CD4-positive, alpha-beta memory T cell (primary cell): ENCODE measurements at regions not wholly inside any gene's neighbourhood (a gene's known extent, or its start where the extent isn't known, plus 50 kb on each side); places are given as distances from the start of the nearest gene placed in this dataset.

Source experiments
- CTCF ChIA-PET: fragments of 350-600 bp; sonication (Branson Sonifier 250); formaldehyde crosslinking; loops from one replicate; lab custom pipeline; 2021; ENCODE audit warnings: inconsistent platforms; ENCODE audit not compliant: partially characterized antibody; lab: Charles Lee
- POLR2A ChIA-PET: fragments of 350-600 bp; sonication (Branson Sonifier 250); formaldehyde crosslinking; loops from one replicate; lab custom pipeline; 2021; ENCODE audit not compliant: partially characterized antibody; lab: Charles Lee
- DNase-seq, 5 donors: peaks; one replicate each; pipeline versions ENCODE4 v3.0.0 to v3.0.0-alpha.2; 2020 to 2022; ENCODE audit warnings: mixed read lengths in 1 of 5
- H3K27ac ChIP-seq: one replicate; pipeline ENCODE4 v1.7.0; 2013; ENCODE audit warnings: low read depth, low read length
- H3K27me3 ChIP-seq: 2 replicates; pipeline ENCODE4 v1.7.0; 2013; ENCODE audit warnings: mild to moderate bottlenecking, low read length, moderate library complexity; ENCODE audit not compliant: insufficient read depth
- H3K36me3 ChIP-seq: 2 replicates; pipeline ENCODE4 v1.7.0; 2013; ENCODE audit warnings: mild to moderate bottlenecking, low read length, moderate library complexity; ENCODE audit not compliant: insufficient read depth
- H3K4me1 ChIP-seq: 2 replicates; pipeline ENCODE4 v1.7.0; 2013; ENCODE audit warnings: mild to moderate bottlenecking, low read length, moderate library complexity; ENCODE audit not compliant: insufficient read depth
- H3K4me3 ChIP-seq, 2 donors: one replicate each; pipeline ENCODE4 v1.7.0; 2013; ENCODE audit warnings: low read length in 2 of 2, mild to moderate bottlenecking in 1 of 2
- H3K9me3 ChIP-seq, 2 donors: one replicate each; pipeline ENCODE4 v1.7.0; 2013; ENCODE audit warnings: low read length in 2 of 2, control low read depth in 1 of 2; ENCODE audit not compliant: control insufficient read depth in 1 of 2
- H3K27ac Mint-ChIP-seq, 7 donors: one replicate each; pipeline ENCODE4 v1.8.0; 2020 to 2021; ENCODE audit warnings: mixed read lengths in 7 of 7, mild to moderate bottlenecking in 6 of 7, inconsistent platforms in 3 of 7, moderate library complexity in 3 of 7
- H3K27me3 Mint-ChIP-seq, 2 donors: one replicate each; pipeline ENCODE4 v1.8.0; 2020 to 2021; ENCODE audit warnings: mixed read lengths in 2 of 2
- H3K36me3 Mint-ChIP-seq, 2 donors: one replicate each; pipeline ENCODE4 v1.8.0; 2020 to 2021; ENCODE audit warnings: mixed read lengths in 2 of 2, inconsistent platforms in 1 of 2, mild to moderate bottlenecking in 1 of 2
- H3K4me1 Mint-ChIP-seq, 4 donors: one replicate each; pipeline ENCODE4 v1.8.0; 2020 to 2021; ENCODE audit warnings: mixed read lengths in 4 of 4, mild to moderate bottlenecking in 1 of 4
- H3K4me3 Mint-ChIP-seq, 8 donors: one replicate each; pipeline ENCODE4 v1.8.0; 2020 to 2021; ENCODE audit warnings: mixed read lengths in 8 of 8, mild to moderate bottlenecking in 7 of 8, moderate library complexity in 6 of 8, inconsistent platforms in 3 of 8
- H3K9me3 Mint-ChIP-seq, 8 donors: one replicate each; pipeline ENCODE4 v1.8.0; 2020 to 2021; ENCODE audit warnings: mixed read lengths in 8 of 8, mild to moderate bottlenecking in 5 of 8, inconsistent platforms in 3 of 8, moderate library complexity in 1 of 8
- intact Hi-C: fragments of 100-400 bp; cut with micrococcal nuclease; formaldehyde crosslinking; loops from one replicate; pipeline ENCODE4 v1.15.1; 2023

- Mint-ChIP-seq H3K27ac (no peak overlapping the region), H3K4me1 (no peaks in the 10 kb centered on the region), H3K36me3 (no peaks in the 10 kb centered on the region), H3K9me3 (peaks cover 0 to 8% (median 2%) of the 10 kb centered on the region in 8 donors), H3K4me3 (no peak overlapping the region), H3K27me3 (no peaks in the 10 kb centered on the region)
- Histone ChIP-seq H3K27ac (no peak overlapping the region), H3K27me3 (no peaks in the 10 kb centered on the region), H3K4me1 (no peaks in the 10 kb centered on the region), H3K9me3 (no peaks in the 10 kb centered on the region), H3K4me3 (no peak overlapping the region), H3K36me3 (no peaks in the 10 kb centered on the region)
- intact Hi-C loops: no loop called here
- no peak for DNase-seq
- ChIA-PET POLR2A (no interaction called here), CTCF (no interaction called here)
These were observed 1498.8 kb downstream of the SLITRK5 start for GRCh38 chr13:89169951-89170350.

- H3K9me3 ChIP-seq: peaks cover 0 to 3% of the 10 kb centered on the region in 2 donors
- Mint-ChIP-seq H3K9me3 (peaks cover 0 to 17% (median 11%) of the 10 kb centered on the region in 8 donors), H3K27ac (no peak overlapping the region), H3K27me3 (no peaks in the 10 kb centered on the region), H3K4me3 (no peak overlapping the region), H3K4me1 (no peaks in the 10 kb centered on the region), H3K36me3 (no peaks in the 10 kb centered on the region)
- H3K4me3 ChIP-seq: no peak overlapping the region
- H3K36me3 ChIP-seq: no peaks in the 10 kb centered on the region
- intact Hi-C loops: no loop called here
- no peaks in the 10 kb centered on the region for H3K27me3 ChIP-seq
- ChIA-PET POLR2A (no interaction called here), CTCF (no interaction called here)
- no peak overlapping the region for H3K27ac ChIP-seq
- no peak for DNase-seq
- H3K4me1 ChIP-seq: no peaks in the 10 kb centered on the region
These were observed 1509.9 kb downstream of the SLITRK5 start for GRCh38 chr13:89181041-89181440.

GRCh38 chr13:89199138-89199537 is 1528.0 kb downstream of the SLITRK5 start:
- H3K36me3 ChIP-seq: no peaks in the 10 kb centered on the region
- no peak for DNase-seq
- H3K4me1 ChIP-seq: no peaks in the 10 kb centered on the region
- H3K27me3 ChIP-seq: no peaks in the 10 kb centered on the region
- H3K4me3 ChIP-seq: no peak overlapping the region
- peaks cover 0 to 5% of the 10 kb centered on the region in 2 donors for H3K9me3 ChIP-seq
- H3K4me3 Mint-ChIP-seq: no peak overlapping the region
- CTCF ChIA-PET: no interaction called here
- peaks cover 0 to 12% (median 5%) of the 10 kb centered on the region in 8 donors for H3K9me3 Mint-ChIP-seq
- POLR2A ChIA-PET: no interaction called here
- H3K4me1 Mint-ChIP-seq: no peaks in the 10 kb centered on the region
- no peak overlapping the region for H3K27ac Mint-ChIP-seq
- no peaks in the 10 kb centered on the region for H3K27me3 Mint-ChIP-seq
- H3K36me3 Mint-ChIP-seq: no peaks in the 10 kb centered on the region
- no peak overlapping the region for H3K27ac ChIP-seq
- intact Hi-C loops: no loop called here

GRCh38 chr13:89204435-89204834 is 1533.3 kb downstream of the SLITRK5 start:
- CTCF ChIA-PET: no interaction called here
- H3K36me3 ChIP-seq: no peaks in the 10 kb centered on the region
- no peak overlapping the region for H3K27ac ChIP-seq
- Mint-ChIP-seq H3K9me3 (peaks cover 0 to 7% (median 4%) of the 10 kb centered on the region in 8 donors), H3K27ac (no peak overlapping the region), H3K27me3 (no peaks in the 10 kb centered on the region), H3K4me1 (no peaks in the 10 kb centered on the region), H3K4me3 (no peak overlapping the region), H3K36me3 (no peaks in the 10 kb centered on the region)
- intact Hi-C loops: no loop called here
- no peaks in the 10 kb centered on the region for H3K4me1 ChIP-seq
- peaks cover 0 to 5% of the 10 kb centered on the region in 2 donors for H3K9me3 ChIP-seq
- POLR2A ChIA-PET: no interaction called here
- no peak overlapping the region for H3K4me3 ChIP-seq
- H3K27me3 ChIP-seq: no peaks in the 10 kb centered on the region
- no peak for DNase-seq

GRCh38 chr13:89205856-89206520 is 1534.8 kb downstream of the SLITRK5 start:
- no peak for DNase-seq
- Histone ChIP-seq H3K9me3 (peaks cover 0 to 3% of the 10 kb centered on the region in 2 donors), H3K36me3 (no peaks in the 10 kb centered on the region), H3K4me1 (no peaks in the 10 kb centered on the region), H3K27me3 (no peaks in the 10 kb centered on the region), H3K4me3 (no peak overlapping the region), H3K27ac (no peak overlapping the region)
- Mint-ChIP-seq H3K36me3 (no peaks in the 10 kb centered on the region), H3K4me1 (no peaks in the 10 kb centered on the region), H3K9me3 (peaks cover 0 to 7% (median 3%) of the 10 kb centered on the region in 8 donors), H3K27me3 (no peaks in the 10 kb centered on the region), H3K27ac (no peak overlapping the region), H3K4me3 (no peak overlapping the region)
- intact Hi-C loops: no loop called here
- POLR2A ChIA-PET: no interaction called here
- CTCF ChIA-PET: no interaction called here

- Mint-ChIP-seq H3K9me3 (peaks cover 0 to 13% (median 5%) of the 10 kb centered on the region in 8 donors), H3K4me3 (no peak overlapping the region), H3K27me3 (no peaks in the 10 kb centered on the region), H3K4me1 (no peaks in the 10 kb centered on the region), H3K36me3 (no peaks in the 10 kb centered on the region), H3K27ac (no peak overlapping the region)
- intact Hi-C loops: no loop called here
- Histone ChIP-seq H3K27me3 (no peaks in the 10 kb centered on the region), H3K4me3 (no peak overlapping the region), H3K4me1 (no peaks in the 10 kb centered on the region), H3K9me3 (no peaks in the 10 kb centered on the region), H3K36me3 (no peaks in the 10 kb centered on the region), H3K27ac (no peak overlapping the region)
- no peak for DNase-seq
- ChIA-PET POLR2A (no interaction called here), CTCF (no interaction called here)
These were observed 1541.0 kb downstream of the SLITRK5 start for GRCh38 chr13:89212186-89212585.

- H3K36me3 ChIP-seq: no peaks in the 10 kb centered on the region
These were observed 1543.0 kb downstream of the SLITRK5 start for GRCh38 chr13:89214185-89214584.

More at GRCh38 chr13:89214185-89214584, 1543.0 kb downstream of the SLITRK5 start:
- H3K4me3 Mint-ChIP-seq: no peak overlapping the region
- intact Hi-C loops: no loop called here
- ChIA-PET POLR2A (no interaction called here), CTCF (no interaction called here)
- no peaks in the 10 kb centered on the region for H3K36me3 Mint-ChIP-seq
- H3K9me3 ChIP-seq: no peaks in the 10 kb centered on the region
- H3K27ac Mint-ChIP-seq: no peak overlapping the region
- no peak overlapping the region for H3K27ac ChIP-seq
- DNase-seq: no peak
- H3K4me3 ChIP-seq: no peak overlapping the region
- H3K4me1 ChIP-seq: no peaks in the 10 kb centered on the region
- no peaks in the 10 kb centered on the region for H3K27me3 Mint-ChIP-seq
- H3K9me3 Mint-ChIP-seq: peaks cover 0 to 11% (median 3%) of the 10 kb centered on the region in 8 donors
- no peaks in the 10 kb centered on the region for H3K4me1 Mint-ChIP-seq
- H3K27me3 ChIP-seq: no peaks in the 10 kb centered on the region
